H1 (cell line): ENCODE measurements at regions not wholly inside any gene's neighbourhood (a gene's known extent, or its start where the extent isn't known, plus 50 kb on each side); places are given as distances from the start of the nearest gene placed in this dataset.

ENCODE experiments used
- CTCF ChIA-PET: fragments of 300-600 bp; sonication (Branson Sonifier 250); formaldehyde crosslinking; loops from one replicate; lab custom pipeline; 2021; ENCODE audit not compliant: partially characterized antibody; lab: Charles Lee
- POLR2A ChIA-PET: fragments of 300-600 bp; sonication (Branson Sonifier 250); formaldehyde crosslinking; loops from one replicate; lab custom pipeline; 2021; ENCODE audit warnings: inconsistent platforms; ENCODE audit not compliant: partially characterized antibody; lab: Charles Lee
- DNase-seq, 2 experiments: peaks; one replicate each; pipeline versions ENCODE4 v3.0.0 to v3.0.0-alpha.2; 2010 to 2022; ENCODE audit warnings: low spot score in 2 of 2, low read depth in 1 of 2, mixed read lengths in 1 of 2
- FAIRE-seq: peaks from 2 replicates; lab custom pipeline; 2011; peaks lifted over from hg19 to GRCh38; lab: Jason Lieb, UNC
- H2AFZ ChIP-seq: 2 replicates; pipeline ENCODE4 v1.8.1; 2012; ENCODE audit warnings: low read length, inconsistent platforms
- H2AK5ac ChIP-seq: 2 replicates; pipeline ENCODE4 v1.6.1; 2013; ENCODE audit warnings: low read depth, low read length
- H2BK120ac ChIP-seq: replicated peaks from 2 replicates; pipeline ENCODE3; 2013; ENCODE audit warnings: low read depth, low read length, inconsistent platforms
- H2BK12ac ChIP-seq: 2 replicates; pipeline ENCODE4 v1.6.1; 2013; ENCODE audit warnings: low read depth, low read length
- H2BK15ac ChIP-seq: 2 replicates; pipeline ENCODE4 v1.6.1; 2013; ENCODE audit warnings: low read length
- H2BK20ac ChIP-seq: 2 replicates; pipeline ENCODE4 v1.6.1; 2013; ENCODE audit warnings: low read length
- H2BK5ac ChIP-seq: 2 replicates; pipeline ENCODE4 v1.6.1; 2013; ENCODE audit warnings: low read depth, low read length
- H3K14ac ChIP-seq: 2 replicates; pipeline ENCODE4 v1.6.1; 2013; ENCODE audit warnings: inconsistent platforms; ENCODE audit not compliant: insufficient read length
- H3K18ac ChIP-seq: 2 replicates; pipeline ENCODE4 v1.6.1; 2013; ENCODE audit warnings: low read length; ENCODE audit errors: extremely low read depth
- H3K23ac ChIP-seq: 2 replicates; pipeline ENCODE4 v1.6.1; 2013; ENCODE audit warnings: inconsistent platforms; ENCODE audit not compliant: insufficient read length
- H3K23me2 ChIP-seq: 2 replicates; pipeline ENCODE4 v1.6.1; 2013; ENCODE audit warnings: low read depth, low read length
- H3K27ac ChIP-seq: 2 replicates; pipeline ENCODE4 v1.6.1; 2011; ENCODE audit warnings: low read depth, low read length, inconsistent platforms
- H3K27me3 ChIP-seq, 4 experiments: replicated peaks in 1 of 4; 1 replicate in 1 of 4; 2 replicates in 3 of 4; pipeline versions ENCODE4 v1.6.1 to v1.8.1; 2011 to 2013; ENCODE audit warnings: low read length in 3 of 4, mild to moderate bottlenecking in 3 of 4, inconsistent platforms in 2 of 4, mixed read lengths in 2 of 4, moderate library complexity in 1 of 4; ENCODE audit not compliant: control insufficient read depth in 3 of 4, insufficient read depth in 3 of 4; ENCODE audit errors: extremely low read depth in 1 of 4
- H3K36me3 ChIP-seq, 4 experiments: 2 replicates each; pipeline versions ENCODE4 v1.6.1 to v1.8.1; 2011 to 2013; ENCODE audit warnings: mild to moderate bottlenecking in 4 of 4, low read length in 3 of 4, moderate library complexity in 2 of 4, control low read depth in 1 of 4, inconsistent platforms in 1 of 4; ENCODE audit not compliant: insufficient read depth in 4 of 4, control insufficient read depth in 2 of 4
- H3K4ac ChIP-seq: replicated peaks from 2 replicates; pipeline ENCODE3; 2013; ENCODE audit warnings: low read length, low read depth, mixed read lengths, inconsistent platforms; ENCODE audit not compliant: insufficient read length
- H3K4me1 ChIP-seq, 4 experiments: replicated peaks in 1 of 4; 1 replicate in 1 of 4; 2 replicates in 3 of 4; pipeline versions ENCODE4 v1.6.1 to v1.8.1; 2011 to 2013; ENCODE audit warnings: low read length in 3 of 4, inconsistent platforms in 2 of 4, mixed read lengths in 1 of 4; ENCODE audit not compliant: insufficient read depth in 4 of 4, control insufficient read depth in 3 of 4
- H3K4me2 ChIP-seq, 2 experiments: 2 replicates each; pipeline versions ENCODE4 v1.6.1 to v1.8.1; 2011 to 2013; ENCODE audit warnings: low read depth in 2 of 2, low read length in 2 of 2, control low read depth in 1 of 2, inconsistent platforms in 1 of 2, mild to moderate bottlenecking in 1 of 2; ENCODE audit not compliant: insufficient read depth in 1 of 2
- H3K4me3 ChIP-seq, 4 experiments: fragments of 200-600, 300-600 bp in 1 of 4; sonication (generic), shearing (Covaris generic), sonication (Bioruptor Twin) in 1 of 4; 2 replicates each; pipeline versions ENCODE4 v1.5.1 to v1.8.1; 2011 to 2016; ENCODE audit warnings: low read length in 4 of 4, low read depth in 3 of 4, control low read depth in 2 of 4, inconsistent platforms in 2 of 4, mild to moderate bottlenecking in 2 of 4, mixed read lengths in 1 of 4, moderate library complexity in 1 of 4; ENCODE audit not compliant: insufficient read depth in 2 of 4; ENCODE audit errors: extremely low read depth in 1 of 4
- H3K56ac ChIP-seq: replicated peaks from 2 replicates; pipeline ENCODE3; 2013; ENCODE audit warnings: low read depth, mild to moderate bottlenecking, mixed read lengths, low read length, inconsistent platforms; ENCODE audit not compliant: insufficient read length
- H3K79me1 ChIP-seq: 2 replicates; pipeline ENCODE4 v1.6.1; 2013; ENCODE audit warnings: low read depth, low read length, control low read depth
- H3K79me2 ChIP-seq, 2 experiments: 2 replicates each; pipeline versions ENCODE4 v1.6.1 to v1.8.1; 2012 to 2013; ENCODE audit warnings: low read length in 2 of 2, mild to moderate bottlenecking in 2 of 2, inconsistent platforms in 1 of 2; ENCODE audit not compliant: insufficient read depth in 2 of 2, control insufficient read depth in 1 of 2
- H3K9ac ChIP-seq, 4 experiments: replicated peaks in 1 of 4; 1 replicate in 1 of 4; 2 replicates in 3 of 4; pipeline versions ENCODE4 v1.6.1 to v1.8.1; 2011 to 2013; ENCODE audit warnings: low read depth in 3 of 4, low read length in 3 of 4, control low read depth in 2 of 4, mild to moderate bottlenecking in 2 of 4, moderate library complexity in 2 of 4, inconsistent platforms in 1 of 4; ENCODE audit errors: extremely low read depth in 1 of 4
- H3K9me3 ChIP-seq, 2 experiments: 2 replicates each; pipeline versions ENCODE4 v1.6.1 to v1.8.1; 2012 to 2013; ENCODE audit warnings: mild to moderate bottlenecking in 2 of 2, moderate library complexity in 2 of 2, control low read depth in 1 of 2, inconsistent platforms in 1 of 2, low read depth in 1 of 2, low read length in 1 of 2, mixed read lengths in 1 of 2; ENCODE audit not compliant: insufficient read depth in 2 of 2
- H4K20me1 ChIP-seq, 2 experiments: replicated peaks in 1 of 2; 2 replicates each; pipeline versions ENCODE3 to v1.8.1; 2011 to 2013; ENCODE audit warnings: inconsistent platforms in 2 of 2, low read length in 2 of 2, mild to moderate bottlenecking in 1 of 2; ENCODE audit not compliant: insufficient read depth in 2 of 2, control insufficient read depth in 1 of 2
- H4K5ac ChIP-seq: 2 replicates; pipeline ENCODE4 v1.6.1; 2013; ENCODE audit warnings: low read length, low read depth, mixed read lengths, inconsistent platforms; ENCODE audit not compliant: insufficient read length
- H4K8ac ChIP-seq: 2 replicates; pipeline ENCODE4 v1.8.0; 2013; ENCODE audit warnings: mild to moderate bottlenecking, moderate library complexity, low read length, inconsistent platforms; ENCODE audit not compliant: insufficient read depth; ENCODE audit errors: extremely low read depth
- H4K91ac ChIP-seq: replicated peaks from 2 replicates; pipeline ENCODE3; 2013; ENCODE audit warnings: low read length, mixed read lengths, inconsistent platforms; ENCODE audit not compliant: insufficient read length
- RAD21 ChIP-seq, 2 experiments: IDR thresholded peaks in 1 of 2; conservative IDR thresholded peaks in 1 of 2; 2 replicates each; pipeline ENCODE4 v1.6.1; 2011; ENCODE audit warnings: low read depth in 2 of 2, low read length in 2 of 2, improper control_type of control experiment in 1 of 2, inconsistent platforms in 1 of 2, mild to moderate bottlenecking in 1 of 2, moderate library complexity in 1 of 2
- SAP30 ChIP-seq: fragments of 300-600 bp; sonication (generic); IDR thresholded peaks from 2 replicates; pipeline ENCODE4 v1.7.1; 2012; ENCODE audit warnings: low read length, moderate library complexity, mild to moderate bottlenecking, inconsistent platforms; ENCODE audit not compliant: insufficient read depth, insufficient replicate concordance
- TF ChIP-seq, protein P1 (sequence below), 3 experiments: IDR thresholded peaks; 1 replicate in 2 of 3; 2 replicates in 1 of 3; pipeline versions ENCODE4 v1.5.1 to v1.6.1; 2011; ENCODE audit warnings: low read length in 3 of 3, mild to moderate bottlenecking in 3 of 3, inconsistent platforms in 2 of 3, low read depth in 1 of 3, moderate library complexity in 1 of 3; ENCODE audit not compliant: insufficient read depth in 1 of 3; ENCODE audit errors: control extremely low read depth in 1 of 3

- no peak overlapping the region for H2BK12ac ChIP-seq
- H3K27ac ChIP-seq = no peak overlapping the region
- H2BK120ac ChIP-seq = no peak overlapping the region
- no peak for DNase-seq
- H4K5ac ChIP-seq = no peak overlapping the region
- TF ChIP-seq RAD21 (IDR thresholded peaks at IDR 0.05 in 1 of 2, conservative IDR thresholded peaks at IDR 0.05 in 1 of 2; ENCODE audit: low read depth in 2 of 2, low read length in 2 of 2) (peak; percentile 34 to 40; a peak in 3 of 4 replicates), SAP30 (no peak)
- TF ChIP-seq, protein P1, sequence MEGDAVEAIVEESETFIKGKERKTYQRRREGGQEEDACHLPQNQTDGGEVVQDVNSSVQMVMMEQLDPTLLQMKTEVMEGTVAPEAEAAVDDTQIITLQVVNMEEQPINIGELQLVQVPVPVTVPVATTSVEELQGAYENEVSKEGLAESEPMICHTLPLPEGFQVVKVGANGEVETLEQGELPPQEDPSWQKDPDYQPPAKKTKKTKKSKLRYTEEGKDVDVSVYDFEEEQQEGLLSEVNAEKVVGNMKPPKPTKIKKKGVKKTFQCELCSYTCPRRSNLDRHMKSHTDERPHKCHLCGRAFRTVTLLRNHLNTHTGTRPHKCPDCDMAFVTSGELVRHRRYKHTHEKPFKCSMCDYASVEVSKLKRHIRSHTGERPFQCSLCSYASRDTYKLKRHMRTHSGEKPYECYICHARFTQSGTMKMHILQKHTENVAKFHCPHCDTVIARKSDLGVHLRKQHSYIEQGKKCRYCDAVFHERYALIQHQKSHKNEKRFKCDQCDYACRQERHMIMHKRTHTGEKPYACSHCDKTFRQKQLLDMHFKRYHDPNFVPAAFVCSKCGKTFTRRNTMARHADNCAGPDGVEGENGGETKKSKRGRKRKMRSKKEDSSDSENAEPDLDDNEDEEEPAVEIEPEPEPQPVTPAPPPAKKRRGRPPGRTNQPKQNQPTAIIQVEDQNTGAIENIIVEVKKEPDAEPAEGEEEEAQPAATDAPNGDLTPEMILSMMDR (IDR thresholded peaks at IDR 0.05; ENCODE audit: control extremely low read depth in 1 of 3, insufficient read depth in 1 of 3, low read depth in 1 of 3, low read length in 3 of 3) = peak in 2 of 3 experiments; percentile 37 to 62; a peak in 3 of 4 replicates
- H2AFZ ChIP-seq = no peak overlapping the region
- no peak overlapping the region for H2BK20ac ChIP-seq
- H3K9ac ChIP-seq = no peak overlapping the region
- no peaks in the 10 kb centered on the region for H3K79me2 ChIP-seq
- H2BK5ac ChIP-seq = no peak overlapping the region
- H3K79me1 ChIP-seq = no peaks in the 10 kb centered on the region
- H3K4me3 ChIP-seq = no peak overlapping the region
- no peaks in the 10 kb centered on the region for H3K23me2 ChIP-seq
- no peaks in the 10 kb centered on the region for H3K36me3 ChIP-seq
- H4K20me1 ChIP-seq = no peaks in the 10 kb centered on the region
- no peaks in the 10 kb centered on the region for H3K27me3 ChIP-seq
- no peak overlapping the region for H3K56ac ChIP-seq
- H3K4me1 ChIP-seq = no peaks in the 10 kb centered on the region
- no peak overlapping the region for H3K14ac ChIP-seq
- CTCF ChIA-PET = interaction anchor here (0.5 to 2.3 kb wide), 15 partner anchors 9 to 658 kb away, joined by 3 to 19 read pairs (median 3); no protein-coding TSS in a partner anchor
- H2BK15ac ChIP-seq = no peak overlapping the region
- POLR2A ChIA-PET = no interaction called here
- H3K18ac ChIP-seq = no peak overlapping the region
- H4K8ac ChIP-seq = no peak overlapping the region
- H3K9me3 ChIP-seq = no peaks in the 10 kb centered on the region
- H3K4ac ChIP-seq = no peak overlapping the region
- no peak overlapping the region for H3K23ac ChIP-seq
- H3K4me2 ChIP-seq = no peak overlapping the region
- FAIRE-seq = peak; percentile 39
- no peak overlapping the region for H4K91ac ChIP-seq
- no peak overlapping the region for H2AK5ac ChIP-seq
These were observed 623.5 kb downstream of the FLRT2 start for GRCh38 chr14:86153480-86153879.
